NCI-H446 (cell line): ENCODE measurements at regions not wholly inside any gene's neighbourhood (a gene's known extent, or its start where the extent isn't known, plus 50 kb on each side); places are given as distances from the start of the nearest gene placed in this dataset.
A peak's percentile ranks its signal among the peaks of the same experiment; 100 is the strongest.

ENCODE experiments used
- DNase-seq, 2 experiments: peaks; one replicate each; lab custom pipeline; 2025; lab: John Stamatoyannopoulos, UW

- DNase-seq = peak in 1 of 2 experiments; percentile 8
These were observed 139.5 kb downstream of the ZNF326 start for GRCh38 chr1:90134175-90134955.

DNA sequence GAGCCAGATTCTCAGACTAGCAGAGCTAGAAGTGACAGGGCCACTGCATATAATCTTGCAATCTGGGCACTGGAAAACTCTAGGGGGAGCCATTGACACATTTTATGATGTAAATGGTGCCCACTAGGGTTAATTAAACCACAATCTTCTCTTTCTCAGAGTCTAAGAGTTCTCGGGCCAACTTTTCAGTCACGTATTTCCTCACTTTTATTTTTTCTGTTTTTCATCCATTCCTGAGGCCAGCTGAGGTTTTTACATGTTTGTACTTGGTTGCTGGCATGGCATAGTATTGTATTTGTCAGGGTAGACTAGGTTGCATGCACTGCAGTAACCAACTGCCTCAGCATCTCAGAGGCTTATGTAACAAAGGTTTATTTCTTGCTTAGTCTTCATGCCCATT lies 138.2 kb downstream of the ZNF326 start:
- DNase-seq = peak; percentile 74 to 87

GRCh38 chr1:90132306-90132705 lies 137.4 kb downstream of the ZNF326 start:
- DNase-seq = no peak

DNA sequence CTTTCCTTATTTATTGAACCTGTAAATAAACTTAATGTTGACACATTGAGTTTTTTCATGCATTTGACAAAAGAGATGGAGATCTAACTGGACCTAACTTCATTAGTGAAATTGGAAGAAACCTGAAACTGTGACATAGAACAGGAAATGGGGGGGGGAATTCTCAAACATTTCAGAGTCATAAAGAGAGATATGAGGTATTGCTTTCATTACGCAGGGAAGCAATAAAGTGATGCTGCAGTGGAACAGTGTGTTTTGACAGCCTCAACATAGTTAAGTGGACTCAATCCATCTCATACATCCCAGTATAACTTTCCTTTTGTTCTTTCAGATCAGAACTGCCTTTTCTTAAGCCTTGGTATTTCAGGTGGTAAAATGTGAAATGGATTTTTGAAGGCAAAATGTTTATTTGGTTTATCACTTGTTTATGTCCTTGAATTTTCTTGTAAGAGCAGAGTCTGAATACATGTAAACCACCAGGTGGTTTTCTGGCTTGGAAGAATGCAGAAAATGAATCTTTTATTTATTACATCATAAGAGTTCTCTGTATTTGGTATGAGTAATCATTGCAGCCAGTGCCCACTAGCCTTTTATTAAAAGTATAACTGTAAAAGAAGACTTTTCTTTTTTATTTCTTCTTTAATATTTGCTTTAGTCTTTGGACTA lies 132.5 kb downstream of the ZNF326 start:
- no peak for DNase-seq

DNA sequence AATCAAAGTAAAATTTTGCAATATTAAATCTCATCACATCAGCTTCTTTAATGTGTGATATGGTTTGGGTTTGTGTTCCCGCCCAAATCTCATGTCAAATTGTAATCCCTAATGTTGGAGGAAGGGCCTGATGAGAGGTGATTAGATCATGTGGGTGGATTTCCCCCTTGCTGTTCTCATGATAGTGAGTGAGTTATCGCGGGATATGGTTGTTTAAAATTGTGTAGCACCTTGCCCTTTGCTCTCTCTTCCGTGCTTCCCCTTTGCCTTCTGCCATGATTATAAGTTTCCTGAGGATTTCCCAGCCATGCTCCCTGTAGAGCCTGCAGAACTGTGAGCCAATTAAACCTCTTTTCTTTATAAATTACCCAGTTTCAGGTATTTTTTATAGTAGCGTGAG lies 131.9 kb downstream of the ZNF326 start:
- no peak for DNase-seq

DNA sequence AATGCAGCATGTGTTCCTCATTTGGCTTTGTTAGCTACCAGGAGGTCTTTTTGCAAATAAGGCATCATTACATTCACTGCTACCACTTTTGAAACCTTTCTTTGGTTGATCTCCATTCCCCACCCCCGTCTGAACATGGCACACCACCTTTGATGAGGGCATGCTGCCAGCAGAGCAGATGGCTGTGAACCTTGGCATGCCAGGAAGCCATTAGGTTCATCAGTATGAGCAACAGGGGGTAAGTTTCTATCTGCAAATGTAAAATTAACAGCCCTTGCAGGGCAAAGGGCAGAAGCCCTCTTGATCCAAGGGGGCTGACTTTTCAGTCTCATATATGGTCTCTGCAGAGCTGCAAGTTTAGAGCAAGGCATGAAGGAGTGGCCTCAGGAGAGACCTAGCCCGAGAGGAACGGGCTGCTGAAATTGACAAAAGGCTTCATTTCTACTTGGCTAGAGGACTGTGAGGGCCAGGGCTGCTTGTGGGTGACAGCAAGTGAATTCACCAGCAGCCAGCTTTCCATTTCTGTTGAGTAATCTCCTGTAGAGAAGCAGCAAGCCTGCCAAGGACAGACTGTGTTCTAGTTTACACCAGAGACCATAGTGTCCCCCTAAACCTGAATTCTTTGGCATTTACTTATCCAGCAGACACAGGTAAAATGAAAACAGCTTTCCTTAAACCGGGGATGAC lies 127.9 kb downstream of the ZNF326 start:
- peak; percentile 88 to 97 for DNase-seq

- peak; percentile 74 to 89 for DNase-seq
These were observed 119.7 kb downstream of the ZNF326 start for GRCh38 chr1:90114521-90115141.

DNA sequence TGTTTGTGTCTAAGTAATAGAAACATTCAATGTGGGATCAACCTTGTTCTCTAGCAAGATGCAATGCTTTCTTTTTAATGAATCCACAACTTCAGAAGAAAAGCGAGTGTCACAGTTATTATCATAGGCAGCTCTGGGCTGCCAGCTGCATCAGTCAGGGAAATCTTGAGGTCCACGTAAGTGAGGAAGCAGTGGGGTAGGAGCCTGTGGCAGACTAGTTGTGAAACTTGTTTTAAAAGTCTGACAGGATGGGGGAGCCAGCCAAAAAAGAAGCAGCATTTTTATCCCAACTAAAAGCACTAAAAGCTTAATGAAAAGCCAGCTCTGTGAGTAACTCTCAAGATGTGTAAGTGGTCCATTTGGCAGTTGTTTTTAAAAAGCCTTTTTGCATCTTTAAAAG lies 113.1 kb downstream of the ZNF326 start:
- DNase-seq = no peak

DNA sequence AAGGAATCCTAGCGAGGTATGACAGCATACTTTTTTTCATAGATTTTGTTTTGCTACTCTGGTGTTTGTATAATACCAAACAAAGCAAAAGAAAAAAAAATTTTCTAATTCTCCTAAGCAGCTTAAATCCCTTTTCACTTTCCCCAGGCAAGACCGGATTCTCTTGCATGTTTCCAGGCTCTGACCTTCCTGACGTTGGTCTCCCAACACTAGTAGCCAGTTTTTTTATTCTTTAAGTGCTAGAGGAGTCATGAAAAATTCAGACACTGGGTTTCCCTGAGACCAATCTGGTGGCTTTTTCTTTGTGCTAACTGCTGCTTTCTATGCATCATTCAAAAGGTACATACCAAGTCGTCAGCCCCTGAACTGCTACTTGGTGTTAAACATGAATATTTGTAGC lies 111.4 kb downstream of the ZNF326 start:
- no peak for DNase-seq

DNA sequence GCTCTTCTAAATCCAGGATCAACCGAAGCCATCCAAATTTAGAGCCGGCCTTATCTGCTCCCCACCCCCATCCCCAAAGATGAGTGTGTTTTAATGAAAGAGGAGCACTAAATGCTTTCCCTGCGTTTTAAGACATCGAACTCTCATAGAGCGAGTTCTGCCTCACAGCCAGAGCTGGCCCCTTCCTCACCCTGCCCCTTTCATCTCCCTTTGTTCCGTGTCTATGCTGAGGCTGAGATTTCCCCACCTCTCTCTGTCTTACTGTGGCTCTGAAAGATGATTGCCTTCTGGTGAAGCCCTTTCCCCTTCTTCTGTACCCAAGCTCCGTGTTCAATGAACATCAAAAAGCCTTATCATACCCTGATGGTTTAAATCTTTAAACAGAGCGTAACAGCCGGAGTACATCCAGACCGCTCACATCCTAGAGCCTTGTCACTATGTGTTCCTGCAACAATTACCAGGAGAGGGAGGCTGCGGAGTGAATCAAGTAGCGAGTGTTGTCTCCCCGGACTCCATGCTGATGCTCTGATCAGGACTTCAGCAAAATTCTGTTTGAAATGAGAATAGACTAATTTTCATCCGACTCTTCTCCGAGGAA lies 110.1 kb downstream of the ZNF326 start:
- no peak for DNase-seq

DNA sequence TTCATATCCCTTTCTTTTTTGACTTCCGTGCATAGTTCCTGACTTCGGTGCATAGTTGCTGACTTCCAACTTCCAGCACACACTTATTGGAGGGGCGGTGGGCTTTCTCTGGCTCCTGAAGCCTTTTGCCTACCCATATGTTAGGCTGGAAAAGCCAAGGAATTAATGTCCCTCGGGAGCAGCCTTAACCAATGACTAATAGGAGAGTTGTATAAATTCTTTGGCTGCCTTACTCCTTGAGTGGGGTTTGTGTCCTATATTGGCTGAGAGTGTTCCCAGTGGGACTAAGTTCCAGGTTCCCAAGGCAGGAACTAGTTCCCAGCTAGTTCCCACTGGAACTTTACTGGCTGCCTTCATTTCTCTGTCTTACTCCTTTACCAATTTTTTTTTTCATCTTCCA lies 105.7 kb downstream of the ZNF326 start:
- DNase-seq = peak in 1 of 2 experiments; percentile 71

DNA sequence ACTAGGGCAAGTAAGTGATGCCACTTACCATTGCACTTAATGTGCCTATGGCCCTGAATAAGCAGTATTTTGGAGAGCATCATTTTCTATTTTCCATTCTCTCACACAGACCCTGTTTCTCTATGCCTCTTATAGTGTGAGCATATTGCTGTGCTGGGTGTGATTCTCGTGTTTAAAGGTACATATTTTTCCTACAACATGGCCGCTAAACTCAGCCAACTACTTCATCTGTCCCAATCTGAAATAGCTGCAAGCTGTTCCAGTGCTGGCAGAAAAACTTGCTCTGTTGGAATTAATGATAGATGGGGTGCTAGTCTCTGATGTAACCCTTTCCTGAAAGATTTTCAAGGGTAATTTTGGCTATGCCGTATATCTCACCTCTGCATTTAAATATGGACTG lies 97.5 kb downstream of the ZNF326 start:
- no peak for DNase-seq
